ENCODE measurements at regions not wholly inside any gene's neighbourhood (a gene's known extent, or its start where the extent isn't known, plus 50 kb on each side); places are given as distances from the start of the nearest gene placed in this dataset.

GRCh38 chr3:135473449-135473848 is 492.1 kb upstream of the PPP2R3A start:
- no peak for DNase-seq (ENCODE audit: low read depth)

DNA sequence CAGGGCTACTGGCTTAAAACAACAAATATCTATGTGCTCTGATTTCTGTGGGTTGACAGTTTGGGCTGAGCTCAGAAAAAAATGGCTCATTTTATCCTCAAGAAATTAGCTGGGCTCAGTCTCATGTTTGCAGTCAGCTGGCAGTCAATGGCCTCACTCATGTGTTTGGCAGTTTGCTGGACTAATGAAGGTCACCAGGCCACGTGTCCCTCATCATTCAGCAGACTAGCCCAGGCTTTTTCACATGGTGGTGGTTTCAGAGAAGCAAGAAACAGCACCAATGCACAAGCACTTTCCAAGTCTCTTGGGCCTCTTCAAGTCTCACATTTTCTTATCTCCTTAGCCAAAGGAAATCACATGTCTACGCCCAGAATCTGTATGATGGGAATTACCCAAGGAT is 478.3 kb upstream of the PPP2R3A start:
- no peak for DNase-seq (ENCODE audit: low read depth)

- DNase-seq (ENCODE audit: low read depth) = no peak
Observed at GRCh38 chr3:135490219-135490915, 475.2 kb upstream of the PPP2R3A start.

GRCh38 chr3:135491491-135492205 is 473.9 kb upstream of the PPP2R3A start:
- no peak for DNase-seq (ENCODE audit: low read depth)

GRCh38 chr3:135495891-135496290 is 469.6 kb upstream of the PPP2R3A start:
- DNase-seq (ENCODE audit: low read depth) = no peak

- DNase-seq (ENCODE audit: low read depth) = no peak
Observed at GRCh38 chr3:135497979-135498378, 467.5 kb upstream of the PPP2R3A start.

- no peak for DNase-seq (ENCODE audit: low read depth)
Observed at GRCh38 chr3:135499426-135499825, 466.1 kb upstream of the PPP2R3A start.

- no peak for DNase-seq (ENCODE audit: low read depth)
Observed at GRCh38 chr3:135500034-135500433, 465.5 kb upstream of the PPP2R3A start.

GRCh38 chr3:135503065-135503759 is 462.3 kb upstream of the PPP2R3A start:
- DNase-seq (ENCODE audit: low read depth) = no peak

DNA sequence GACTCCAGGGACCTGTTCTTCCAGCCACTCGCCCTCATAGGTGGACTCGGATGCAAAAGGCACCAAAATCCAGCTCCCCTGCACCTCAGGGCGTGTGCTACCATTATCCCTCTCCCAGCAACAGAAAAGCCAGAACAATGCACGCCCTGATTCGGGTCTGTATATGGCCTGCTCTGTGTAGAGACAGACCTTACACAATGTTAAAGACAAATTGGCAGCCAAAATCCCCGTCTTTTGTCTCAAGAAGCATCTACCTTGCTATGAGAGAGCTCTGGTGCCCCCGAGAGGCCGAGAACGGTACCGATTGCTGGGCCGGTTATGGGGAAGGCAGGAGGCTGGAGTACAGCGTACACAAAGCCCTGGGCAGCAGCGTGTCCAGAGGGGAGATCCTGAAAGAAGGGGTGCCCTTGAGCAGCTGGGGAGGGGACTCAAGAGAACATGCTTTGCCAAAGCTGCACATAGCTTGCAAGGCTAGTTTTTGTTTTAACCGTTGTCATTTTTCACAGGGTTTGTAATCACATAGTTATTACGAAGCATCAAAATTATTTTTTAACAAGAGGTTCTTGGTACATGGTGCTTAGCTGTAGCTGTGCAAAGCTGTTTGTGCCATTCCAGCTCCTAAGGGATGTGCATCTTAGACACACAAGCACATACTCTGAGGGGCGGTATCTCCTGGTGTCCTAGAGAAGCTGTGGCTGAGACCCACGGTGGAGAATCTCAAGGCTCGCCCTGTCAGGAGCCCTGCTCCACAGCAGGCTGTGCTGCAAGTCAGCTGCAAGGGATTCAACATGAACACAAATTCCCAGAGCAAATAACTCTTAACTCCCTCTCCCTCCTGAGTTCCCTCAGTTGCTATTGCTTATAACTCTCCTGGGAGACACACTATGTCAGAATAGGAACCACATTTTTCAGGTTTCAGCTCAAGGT is 461.5 kb upstream of the PPP2R3A start:
- DNase-seq (ENCODE audit: low read depth) = peak; percentile 44

DNA sequence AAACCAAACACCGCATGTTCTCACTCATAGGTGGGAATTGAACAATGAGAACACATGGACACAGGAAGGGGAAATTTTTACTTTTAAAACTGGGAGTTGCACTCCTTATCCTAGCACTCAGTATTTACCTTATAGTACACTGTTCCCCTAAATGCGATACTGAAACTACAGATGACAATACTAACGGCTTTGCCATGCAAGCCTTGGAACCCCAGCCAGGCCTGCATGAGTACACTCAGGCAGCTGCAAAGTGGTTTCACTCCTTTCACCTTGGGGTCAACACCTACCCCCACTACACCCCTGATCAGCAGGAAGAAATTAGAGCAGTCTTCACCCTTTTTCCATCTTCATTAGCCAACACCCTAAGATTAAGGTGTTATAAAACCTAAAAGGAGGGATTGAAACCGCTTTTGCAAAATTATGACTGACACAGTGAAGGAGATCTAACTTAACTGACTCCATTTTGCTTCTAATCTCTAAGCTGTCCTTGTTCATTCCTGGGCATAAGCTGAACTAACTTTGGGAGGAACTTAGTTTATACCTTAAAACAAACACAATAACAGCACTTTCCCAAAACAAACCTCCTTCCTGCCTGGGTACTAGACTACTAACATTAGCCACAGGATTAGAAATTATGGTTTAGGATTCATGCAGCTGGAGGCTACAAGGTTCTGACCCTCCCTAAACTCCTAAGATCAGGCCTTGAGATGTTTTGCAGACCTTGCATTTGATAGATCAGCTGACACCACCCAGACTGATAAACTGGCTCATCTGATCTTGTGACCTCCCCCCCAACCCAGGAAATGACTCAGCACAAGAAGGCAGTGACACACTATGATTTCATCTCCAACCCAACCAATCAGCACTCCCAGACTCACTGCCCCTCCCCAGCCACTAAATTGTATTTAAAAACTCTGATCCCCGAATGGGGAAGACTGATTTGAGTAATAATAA is 452.1 kb upstream of the PPP2R3A start:
- peak; percentile 40 for DNase-seq (ENCODE audit: low read depth)

- DNase-seq (ENCODE audit: low read depth) = no peak
Observed at GRCh38 chr3:135514060-135514448, 451.5 kb upstream of the PPP2R3A start.

DNA sequence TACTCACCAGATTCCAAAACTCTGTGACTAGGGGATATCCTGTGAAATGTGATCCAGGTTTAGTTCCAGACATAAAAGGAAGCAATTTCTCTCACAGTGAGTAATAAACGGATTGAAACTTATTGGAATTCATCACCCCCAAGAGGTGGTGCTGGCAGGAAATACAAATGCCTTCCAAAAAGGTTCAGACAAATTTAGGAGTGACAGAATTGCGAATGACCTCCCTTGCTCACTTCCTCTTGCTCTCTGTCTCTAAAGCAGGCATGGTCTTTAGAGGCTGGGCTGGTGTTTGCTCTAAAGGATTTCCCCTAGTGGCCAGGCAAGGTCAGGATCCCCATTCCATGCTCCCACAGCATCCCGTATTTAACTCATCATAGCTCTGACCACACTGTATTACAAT is 449.4 kb upstream of the PPP2R3A start:
- DNase-seq (ENCODE audit: low read depth) = peak; percentile 9

GRCh38 chr3:135528413-135529015 is 437.0 kb upstream of the PPP2R3A start:
- DNase-seq (ENCODE audit: low read depth) = no peak

DNA sequence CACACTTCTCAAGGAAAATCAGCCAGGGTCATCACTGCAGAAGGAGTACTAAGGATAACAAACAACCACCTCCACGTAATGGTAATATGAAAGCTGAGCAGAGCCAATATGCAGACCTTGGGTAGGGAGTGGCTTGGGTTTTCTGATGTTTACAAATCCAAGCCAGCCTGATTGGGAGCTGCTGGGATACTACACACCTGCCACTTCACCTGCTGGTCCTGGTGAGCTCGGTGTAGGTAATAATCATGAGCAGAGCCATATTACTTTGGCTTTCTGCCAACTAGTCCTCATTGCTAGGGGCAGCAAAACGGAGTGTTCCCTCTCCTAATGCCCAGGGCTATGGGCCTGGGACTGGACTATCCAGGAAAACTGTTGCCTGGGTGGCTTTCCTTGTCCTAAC is 433.5 kb upstream of the PPP2R3A start:
- no peak for DNase-seq (ENCODE audit: low read depth)

DNA sequence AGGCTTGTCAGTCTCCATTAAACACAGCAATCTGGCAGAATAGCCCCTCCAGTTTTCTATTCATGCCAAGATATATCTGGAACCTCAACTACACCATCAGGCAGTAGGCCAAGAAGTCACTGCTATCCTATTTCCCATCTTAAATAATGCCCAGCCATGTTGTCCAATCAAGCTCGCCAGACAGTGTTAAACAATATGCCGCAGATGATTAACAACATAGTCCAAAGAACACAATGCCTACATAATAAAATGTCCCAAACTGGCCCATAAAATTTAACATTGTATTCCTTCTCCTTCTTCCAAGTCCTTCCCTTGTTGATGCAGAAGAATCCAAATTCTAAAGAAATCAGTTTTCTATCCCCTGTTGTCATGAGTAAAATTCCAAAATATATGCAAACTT is 427.4 kb upstream of the PPP2R3A start:
- no peak for DNase-seq (ENCODE audit: low read depth)

DNA sequence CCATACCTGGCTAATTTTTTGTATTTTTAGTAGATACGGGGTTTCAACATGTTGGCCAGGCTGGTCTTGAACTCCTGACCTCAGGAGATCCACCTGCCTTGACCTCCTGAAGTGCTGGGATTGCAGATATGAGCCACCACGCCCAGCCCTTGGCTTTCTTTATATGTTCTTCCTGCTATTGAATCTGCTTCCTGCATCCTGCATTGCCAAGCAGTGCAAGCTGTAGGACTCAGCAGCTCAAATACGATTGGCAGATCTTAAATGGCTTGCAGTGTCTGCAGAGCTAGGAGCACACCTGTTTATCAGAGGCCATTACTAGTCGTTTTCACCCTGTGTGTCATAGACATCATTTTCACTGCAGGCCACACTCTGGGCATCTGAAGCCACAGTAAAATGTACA is 426.2 kb upstream of the PPP2R3A start:
- no peak for DNase-seq (ENCODE audit: low read depth)

- no peak for DNase-seq (ENCODE audit: low read depth)
Observed at GRCh38 chr3:135539854-135540253, 425.7 kb upstream of the PPP2R3A start.

DNA sequence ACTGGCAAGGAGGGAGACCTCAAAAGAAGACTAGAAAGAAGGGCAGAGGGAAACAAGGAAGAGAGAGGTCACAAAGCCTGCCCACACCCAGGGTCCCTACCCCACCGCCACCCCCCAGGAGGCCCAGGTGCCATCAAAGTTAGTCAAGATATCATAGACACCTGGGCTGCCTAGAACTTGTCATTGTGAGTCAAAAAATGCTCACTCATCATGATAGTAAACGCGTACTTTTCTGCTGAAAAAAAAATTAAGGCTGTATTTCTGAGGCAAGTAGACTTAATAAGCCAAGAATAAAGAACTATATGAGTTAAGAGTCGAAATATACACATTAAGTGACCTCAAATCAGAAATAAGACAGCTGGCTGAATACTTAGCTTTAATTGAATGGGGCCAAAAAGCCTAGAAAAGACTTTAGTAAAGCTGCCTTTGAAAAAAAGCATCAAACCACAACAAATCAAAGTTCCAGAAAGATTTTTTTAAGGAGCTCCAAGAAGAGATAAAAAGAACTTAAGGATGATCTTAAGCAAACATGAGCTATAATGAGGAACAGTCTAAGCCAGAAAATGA is 415.5 kb upstream of the PPP2R3A start:
- DNase-seq (ENCODE audit: low read depth) = no peak

- peak; percentile 52 for DNase-seq (ENCODE audit: low read depth)
Observed at GRCh38 chr3:135556174-135556573, 409.4 kb upstream of the PPP2R3A start.
